ENCODE measurements at regions not wholly inside any gene's neighbourhood (a gene's known extent, or its start where the extent isn't known, plus 50 kb on each side); places are given as distances from the start of the nearest gene placed in this dataset.

- no peak for TF ChIP-seq ZBTB26 (CRISPR knock-in tag; IDR thresholded peaks at IDR 0.05; ENCODE audit: borderline replicate concordance)
- TF ChIP-seq ZBTB3 (CRISPR knock-in tag; IDR thresholded peaks at IDR 0.05; ENCODE audit: borderline replicate concordance, low read depth), result no peak
- TF ChIP-seq ZBTB20 (CRISPR knock-in tag; IDR thresholded peaks at IDR 0.05; ENCODE audit: borderline replicate concordance, low read depth), result no peak
- TF ChIP-seq PTBP1 (IDR thresholded peaks at IDR 0.05; ENCODE audit: low read depth, low read length, poor library complexity, severe bottlenecking), result no peak
- TF ChIP-seq ZNF18 (CRISPR knock-in tag; IDR thresholded peaks at IDR 0.05; ENCODE audit: insufficient replicate concordance), result no peak
- TF ChIP-seq ZNF501 (CRISPR knock-in tag; IDR thresholded peaks at IDR 0.05), result no peak
- TF ChIP-seq ZNF768 (CRISPR knock-in tag; IDR thresholded peaks at IDR 0.05), result no peak
These were observed 144.1 kb downstream of the SYF2 start (continued) for GRCh38 chr1:25088180-25088701.

GRCh38 chr1:25086518-25087079 is 145.7 kb downstream of the SYF2 start:
- Histone ChIP-seq H3K4me1 (ENCODE audit: insufficient read depth, low read length) (no peaks in the 10 kb centered on the region), H3K36me3 (replicated peaks in 1 of 2; ENCODE audit: control insufficient read depth in 1 of 2, insufficient read depth in 2 of 2, low read length in 2 of 2) (no peaks in the 10 kb centered on the region), H3K27me3 (ENCODE audit: control insufficient read depth in 1 of 2, insufficient read depth in 2 of 2, low read length in 2 of 2) (peaks cover 0 to 9% of the 10 kb centered on the region in 2 experiments; a peak in 3 of 5 replicates), H3K9ac (ENCODE audit: insufficient read depth, low read depth, low read length) (no peak overlapping the region), H2AFZ (ENCODE audit: low read length) (no peak overlapping the region), H3K9me3 (ENCODE audit: low read length) (no peaks in the 10 kb centered on the region), H3K4me2 (ENCODE audit: low read depth, low read length) (no peak overlapping the region), H3K4me3 (replicated peaks in 1 of 3; ENCODE audit: insufficient read depth in 1 of 3, low read depth in 2 of 3, low read length in 3 of 3) (no peak overlapping the region), H3K79me2 (ENCODE audit: insufficient read depth, low read length) (no peaks in the 10 kb centered on the region), H3K27ac (ENCODE audit: extremely low read length, insufficient read depth, low read length) (no peak overlapping the region), H4K20me1 (ENCODE audit: insufficient read depth, low read length) (no peaks in the 10 kb centered on the region)
- in situ Hi-C loops (cut with HindIII; ENCODE audit: extremely low pct_ligation_motif_present, low pct_unique_long_range_greater_than_20kb) (no loop called here), intact Hi-C loops (cut with micrococcal nuclease; ENCODE audit: unreplicated experiment) (no loop called here)
- 0% methylated on average over 3 of the region's 3 CpGs for WGBS (ENCODE audit: low lambda C conversion rate)
- TF ChIP-seq ZSCAN5A (CRISPR knock-in tag; IDR thresholded peaks at IDR 0.05; ENCODE audit: borderline replicate concordance) (no peak), ZNF768 (CRISPR knock-in tag; IDR thresholded peaks at IDR 0.05) (peak; percentile 46; the same call in 1 of the 2 replicates)
- ChIA-PET CTCF (ENCODE audit: low intra/inter-chr PET ratio, low total read pairs) (no interaction called here), POLR2A (no interaction called here)
- no TSS peak for BruUV-seq (replicated peaks)
- DNase-seq (ENCODE audit: low spot score) (no peak), ATAC-seq (no peak), FAIRE-seq (no peak)

All from HepG2 (cell line).